GM19240 (cell line): ENCODE measurements at regions not wholly inside any gene's neighbourhood (a gene's known extent, or its start where the extent isn't known, plus 50 kb on each side); places are given as distances from the start of the nearest gene placed in this dataset.
"Not testable (repeated sequence)": the region's sequence is repeated elsewhere in the genome, so short reads cannot be mapped to it uniquely, and the experiment has no call there.

Experiments used
- DNase-seq: peaks from one replicate; pipeline ENCODE4 v3.0.0; 2011; ENCODE audit warnings: low spot score; ENCODE audit not compliant: insufficient read length

GRCh38 chr10:38356527-38356926, 262.4 kb downstream of the ZNF37A start:
- DNase-seq = not testable (repeated sequence)

GRCh38 chr10:38362514-38362913, 268.4 kb downstream of the ZNF37A start:
- not testable (repeated sequence) for DNase-seq

GRCh38 chr10:38364073-38364472, 269.9 kb downstream of the ZNF37A start:
- not testable (repeated sequence) for DNase-seq

GRCh38 chr10:38365917-38366316, 271.8 kb downstream of the ZNF37A start:
- DNase-seq = not testable (repeated sequence)

DNA sequence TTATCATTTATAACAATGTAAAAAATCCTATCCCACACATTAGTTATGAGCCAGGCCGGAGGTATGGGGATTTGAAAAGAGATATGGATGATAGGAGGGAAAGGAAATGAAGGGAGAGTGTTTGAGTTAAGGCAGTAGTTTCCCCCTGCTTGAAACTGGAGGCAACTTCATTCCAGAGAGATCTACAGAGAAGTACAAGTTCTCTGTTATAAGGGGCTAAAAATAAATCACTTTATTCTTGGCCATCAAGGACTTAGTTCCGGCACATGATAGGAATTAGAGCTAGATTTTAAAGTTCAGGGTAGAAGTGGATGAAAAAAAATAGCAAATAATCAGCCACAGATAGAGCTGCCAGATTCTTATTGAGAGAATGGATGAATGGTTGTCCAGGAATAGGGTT, 289.7 kb downstream of the ZNF37A start:
- not testable (repeated sequence) for DNase-seq

- not testable (repeated sequence) for DNase-seq
These were observed 292.7 kb downstream of the ZNF37A start for GRCh38 chr10:38386869-38387268.

GRCh38 chr10:38390725-38391124, 296.6 kb downstream of the ZNF37A start:
- not testable (repeated sequence) for DNase-seq

DNA sequence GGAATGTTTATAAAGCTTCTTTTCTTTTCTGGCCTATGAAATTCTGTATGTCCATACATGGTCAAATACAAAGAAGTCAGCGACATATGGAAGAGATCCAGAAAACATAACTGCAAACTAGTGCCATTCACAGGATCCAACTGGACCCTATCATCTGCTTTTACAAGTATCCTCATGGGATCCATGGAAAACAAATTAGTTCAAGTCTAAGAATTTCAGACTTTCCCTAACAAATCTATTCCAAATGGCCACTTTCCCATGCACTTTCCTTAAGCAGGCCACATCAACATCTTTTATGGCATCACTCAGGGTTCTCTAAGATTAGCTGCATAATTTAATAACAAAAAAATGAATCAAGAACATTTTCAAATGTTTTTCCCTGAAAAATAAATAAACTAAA, 301.3 kb downstream of the ZNF37A start:
- DNase-seq = not testable (repeated sequence)

DNA sequence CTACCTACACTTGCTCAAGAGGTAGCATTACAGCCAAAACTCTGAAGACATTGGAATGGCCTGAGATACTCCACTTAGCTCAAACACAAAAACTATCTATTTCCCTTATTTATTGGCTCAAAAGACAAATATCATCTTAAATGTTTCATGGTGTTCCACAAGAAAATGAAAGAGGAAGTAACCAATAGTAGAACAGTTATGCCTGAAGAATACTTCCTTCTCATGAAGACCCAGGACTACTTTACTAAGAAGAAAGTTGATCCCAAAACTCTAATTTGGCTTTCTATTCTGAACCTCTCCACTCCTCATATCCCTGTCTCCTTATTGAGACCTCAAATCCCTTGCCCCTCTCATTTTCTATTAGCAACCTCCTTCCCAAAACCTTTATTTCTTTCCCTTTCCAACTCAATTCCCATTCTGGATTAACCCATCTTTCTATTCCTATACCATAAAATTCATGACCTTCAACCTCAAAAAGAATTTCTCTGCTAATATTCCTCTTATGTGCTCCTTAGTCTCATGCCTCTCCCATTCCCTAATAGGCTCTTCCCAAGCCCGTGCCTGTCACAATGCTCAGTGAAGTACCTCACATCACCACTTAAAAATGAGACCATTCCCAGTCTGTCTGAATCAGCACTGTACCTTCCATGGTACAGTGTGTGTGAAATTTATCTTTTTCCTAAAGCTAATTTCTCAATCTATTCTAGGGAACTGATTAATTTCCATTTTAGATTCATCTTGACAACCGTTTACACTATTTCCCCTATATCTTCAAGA, 302.2 kb downstream of the ZNF37A start:
- DNase-seq = not testable (repeated sequence)

- DNase-seq = not testable (repeated sequence)
These were observed 307.4 kb downstream of the ZNF37A start for GRCh38 chr10:38401565-38401964.

- DNase-seq = peak; percentile 74
These were observed 308.6 kb downstream of the ZNF37A start for GRCh38 chr10:38402442-38403346.

- not testable (repeated sequence) for DNase-seq
These were observed 309.4 kb downstream of the ZNF37A start for GRCh38 chr10:38403347-38404117.

GRCh38 chr10:38423634-38424033, 329.5 kb downstream of the ZNF37A start:
- DNase-seq = not testable (repeated sequence)

GRCh38 chr10:38430242-38430641, 336.1 kb downstream of the ZNF37A start:
- not testable (repeated sequence) for DNase-seq

GRCh38 chr10:38437359-38437758, 343.2 kb downstream of the ZNF37A start:
- not testable (repeated sequence) for DNase-seq

DNA sequence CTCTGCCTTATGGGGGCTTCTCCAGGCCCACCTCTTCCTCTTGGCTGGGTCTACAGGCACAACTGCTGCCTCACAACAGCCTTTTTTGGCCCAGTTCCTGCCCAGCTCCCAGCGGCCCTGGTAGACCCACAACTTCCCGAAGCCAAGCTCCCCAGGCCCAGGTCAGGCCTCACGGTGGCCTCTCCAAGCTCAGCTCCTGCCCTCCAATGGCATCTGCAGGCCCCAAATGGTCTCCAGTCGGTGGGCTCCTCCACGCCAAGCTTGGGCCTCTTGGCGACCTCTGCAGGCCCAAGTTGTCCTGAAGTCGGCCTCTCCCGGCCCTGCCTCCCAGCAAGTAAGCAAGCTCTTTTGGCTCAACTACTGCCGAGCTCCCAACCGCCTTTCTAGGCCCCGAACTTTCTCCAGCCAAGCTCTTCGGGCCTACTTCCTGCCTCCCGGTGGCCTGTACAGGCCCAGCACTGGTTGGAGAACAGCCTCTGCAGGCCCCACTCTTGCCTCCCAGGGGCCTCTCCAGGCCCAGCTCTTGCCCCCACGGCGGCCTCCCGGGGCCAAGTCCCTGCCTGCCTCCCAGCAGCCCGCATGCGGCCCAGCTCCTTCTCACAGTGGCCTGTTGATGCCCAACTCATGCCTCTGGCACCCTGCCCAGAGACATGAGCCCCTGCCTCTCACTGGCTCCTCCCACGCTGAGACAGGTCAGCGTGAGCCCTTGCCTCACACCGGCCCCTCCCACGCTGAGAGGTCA, 354.6 kb downstream of the ZNF37A start:
- not testable (repeated sequence) for DNase-seq

GRCh38 chr10:38449618-38450017, 355.5 kb downstream of the ZNF37A start:
- not testable (repeated sequence) for DNase-seq

- DNase-seq = not testable (repeated sequence)
These were observed 356.4 kb downstream of the ZNF37A start for GRCh38 chr10:38450372-38451057.

DNA sequence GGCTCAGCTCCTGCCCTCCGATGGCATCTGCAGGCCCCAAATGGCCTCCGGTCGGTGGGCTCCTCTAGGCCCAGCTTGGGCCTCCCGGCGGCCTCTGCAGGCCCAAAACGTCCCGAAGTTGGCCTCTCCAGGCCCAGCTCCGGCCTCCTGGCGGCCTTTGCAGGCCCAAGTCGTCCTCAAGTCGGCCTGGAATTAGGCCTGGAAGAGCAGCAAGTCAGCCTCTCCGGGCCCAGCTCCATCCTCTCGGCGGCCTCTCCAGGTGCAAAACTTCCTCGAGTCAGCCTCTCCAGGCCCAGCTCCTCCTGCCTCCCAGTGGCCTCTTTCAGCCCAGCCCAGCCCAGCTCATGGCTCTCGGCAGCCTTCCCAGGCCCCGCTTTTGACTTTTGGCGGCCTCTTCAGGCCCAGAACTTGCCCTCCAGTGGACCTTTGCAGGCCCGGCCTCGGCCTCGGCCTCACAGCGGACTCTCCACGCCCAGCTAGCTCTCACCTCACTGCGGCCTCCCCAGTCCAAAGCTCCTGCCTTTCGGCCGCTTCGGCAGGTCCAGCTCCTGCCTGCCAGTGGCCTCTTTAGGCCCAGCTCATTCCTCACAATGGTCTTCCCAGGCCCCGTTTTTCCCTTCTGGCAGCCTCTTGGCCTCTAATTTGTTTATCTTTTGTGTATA, 357.3 kb downstream of the ZNF37A start:
- DNase-seq = not testable (repeated sequence)
